Naive thymus-derived CD8-positive, alpha-beta T cell (primary cell): ENCODE measurements at regions not wholly inside any gene's neighbourhood (a gene's known extent, or its start where the extent isn't known, plus 50 kb on each side); places are given as distances from the start of the nearest gene placed in this dataset.

Source experiments
- ATAC-seq, 2 donors: fragments of 150-1000 bp; cut with Tn5 transposase in 1 of 2; sonication (Bioruptor Pico), chemical (Tn5 transposase) in 1 of 2; 1 replicate in 1 of 2; 2 replicates in 1 of 2; pipeline ENCODE4 v1.10.0; 2021; ENCODE audit warnings: mild to moderate bottlenecking in 2 of 2, moderate library complexity in 2 of 2
- POLR2A ChIA-PET: fragments of 350-600 bp; sonication (Branson Sonifier 250); formaldehyde crosslinking; loops from one replicate; lab custom pipeline; 2021; ENCODE audit warnings: antibody characterized with exemption; lab: Charles Lee
- DNase-seq, 10 donors: peaks; one replicate each; pipeline versions ENCODE4 v3.0.0 to v3.0.0-alpha.2; 2020 to 2022
- H3K27ac Mint-ChIP-seq, 10 donors: one replicate each; pipeline ENCODE4 v1.8.0; 2020 to 2022; ENCODE audit warnings: mild to moderate bottlenecking in 10 of 10, mixed read lengths in 10 of 10, moderate library complexity in 4 of 10, inconsistent platforms in 1 of 10
- H3K27me3 Mint-ChIP-seq, 5 donors: one replicate each; pipeline ENCODE4 v1.8.0; 2021 to 2022; ENCODE audit warnings: mixed read lengths in 5 of 5
- H3K36me3 Mint-ChIP-seq, 3 donors: one replicate each; pipeline ENCODE4 v1.8.0; 2020 to 2022; ENCODE audit warnings: mixed read lengths in 3 of 3, mild to moderate bottlenecking in 2 of 3, inconsistent platforms in 1 of 3
- H3K4me1 Mint-ChIP-seq, 4 donors: one replicate each; pipeline ENCODE4 v1.8.0; 2021 to 2022; ENCODE audit warnings: mixed read lengths in 4 of 4
- H3K4me3 Mint-ChIP-seq, 10 donors: one replicate each; pipeline ENCODE4 v1.8.0; 2020 to 2022; ENCODE audit warnings: mild to moderate bottlenecking in 10 of 10, mixed read lengths in 10 of 10, moderate library complexity in 6 of 10, inconsistent platforms in 1 of 10
- H3K9me3 Mint-ChIP-seq, 9 donors: one replicate each; pipeline ENCODE4 v1.8.0; 2020 to 2022; ENCODE audit warnings: mixed read lengths in 9 of 9, mild to moderate bottlenecking in 3 of 9, inconsistent platforms in 1 of 9, moderate library complexity in 1 of 9

GRCh38 chr20:21867353-21867752 is 161.9 kb downstream of the PAX1 start:
- H3K4me1 Mint-ChIP-seq = no peaks in the 10 kb centered on the region
- no peaks in the 10 kb centered on the region for H3K27me3 Mint-ChIP-seq
- H3K36me3 Mint-ChIP-seq = no peaks in the 10 kb centered on the region
- peaks cover 2 to 29% (median 4%) of the 10 kb centered on the region in 9 donors for H3K9me3 Mint-ChIP-seq
- no peak for ATAC-seq
- H3K4me3 Mint-ChIP-seq = no peak overlapping the region
- POLR2A ChIA-PET = no interaction called here
- DNase-seq = no peak
- H3K27ac Mint-ChIP-seq = no peak overlapping the region

- Mint-ChIP-seq H3K4me1 (no peaks in the 10 kb centered on the region), H3K9me3 (peaks cover 4 to 42% (median 13%) of the 10 kb centered on the region in 9 donors), H3K27ac (peak overlapping the region in 1 of 10 donors; percentile 27), H3K4me3 (no peak overlapping the region), H3K36me3 (peaks cover 0 to 3% (median 0%) of the 10 kb centered on the region in 3 donors), H3K27me3 (peaks cover 0 to 3% (median 0%) of the 10 kb centered on the region in 5 donors)
- POLR2A ChIA-PET = no interaction called here
- DNase-seq (no peak), ATAC-seq (no peak)
Observed at GRCh38 chr20:21862956-21863355, 157.5 kb downstream of the PAX1 start.

- Mint-ChIP-seq H3K4me3 (no peak overlapping the region), H3K36me3 (peaks cover 0 to 3% (median 0%) of the 10 kb centered on the region in 3 donors), H3K9me3 (peaks cover 4 to 48% (median 18%) of the 10 kb centered on the region in 9 donors), H3K4me1 (no peaks in the 10 kb centered on the region), H3K27me3 (peaks cover 0 to 3% (median 0%) of the 10 kb centered on the region in 5 donors), H3K27ac (no peak overlapping the region)
- no peak for ATAC-seq
- DNase-seq = peak in 1 of 10 donors; percentile 50
- POLR2A ChIA-PET = no interaction called here
Observed at GRCh38 chr20:21862259-21862946, 156.9 kb downstream of the PAX1 start.

- no peak overlapping the region for H3K4me3 Mint-ChIP-seq
- peaks cover 0 to 20% (median 8%) of the 10 kb centered on the region in 9 donors for H3K9me3 Mint-ChIP-seq
- H3K27ac Mint-ChIP-seq = no peak overlapping the region
- DNase-seq (no peak), ATAC-seq (no peak)
- H3K36me3 Mint-ChIP-seq = no peaks in the 10 kb centered on the region
- POLR2A ChIA-PET = no interaction called here
- H3K27me3 Mint-ChIP-seq = peaks cover 0 to 6% (median 0%) of the 10 kb centered on the region in 5 donors
- H3K4me1 Mint-ChIP-seq = no peaks in the 10 kb centered on the region
Observed at GRCh38 chr20:21840991-21841390, 135.5 kb downstream of the PAX1 start.

- DNase-seq (no peak), ATAC-seq (no peak)
- Mint-ChIP-seq H3K4me1 (no peaks in the 10 kb centered on the region), H3K27ac (no peak overlapping the region), H3K27me3 (peaks cover 0 to 6% (median 0%) of the 10 kb centered on the region in 5 donors), H3K9me3 (peaks cover 0 to 18% (median 6%) of the 10 kb centered on the region in 9 donors), H3K36me3 (no peaks in the 10 kb centered on the region), H3K4me3 (no peak overlapping the region)
- POLR2A ChIA-PET = no interaction called here
Observed at GRCh38 chr20:21839982-21840381, 134.5 kb downstream of the PAX1 start.

- Mint-ChIP-seq H3K4me1 (no peaks in the 10 kb centered on the region), H3K9me3 (peaks cover 0 to 9% (median 0%) of the 10 kb centered on the region in 9 donors), H3K36me3 (no peaks in the 10 kb centered on the region), H3K4me3 (no peak overlapping the region), H3K27ac (no peak overlapping the region), H3K27me3 (peaks cover 0 to 9% (median 0%) of the 10 kb centered on the region in 5 donors)
- no peak for DNase-seq
- ATAC-seq = no peak
- POLR2A ChIA-PET = no interaction called here
Observed at GRCh38 chr20:21836346-21836745, 130.9 kb downstream of the PAX1 start.

GRCh38 chr20:21835042-21835441 is 129.6 kb downstream of the PAX1 start:
- no peak overlapping the region for H3K4me3 Mint-ChIP-seq
- H3K27ac Mint-ChIP-seq = no peak overlapping the region
- peaks cover 0 to 9% (median 0%) of the 10 kb centered on the region in 5 donors for H3K27me3 Mint-ChIP-seq
- H3K36me3 Mint-ChIP-seq = no peaks in the 10 kb centered on the region
- DNase-seq (no peak), ATAC-seq (no peak)
- peaks cover 0 to 9% (median 0%) of the 10 kb centered on the region in 9 donors for H3K9me3 Mint-ChIP-seq
- no peaks in the 10 kb centered on the region for H3K4me1 Mint-ChIP-seq
- POLR2A ChIA-PET = no interaction called here

- H3K36me3 Mint-ChIP-seq = peaks cover 0 to 4% (median 0%) of the 10 kb centered on the region in 3 donors
- peaks cover 0 to 8% (median 1%) of the 10 kb centered on the region in 9 donors for H3K9me3 Mint-ChIP-seq
- ATAC-seq = no peak
- H3K4me3 Mint-ChIP-seq = no peak overlapping the region
- DNase-seq = no peak
- POLR2A ChIA-PET = no interaction called here
- peaks cover 2 to 17% (median 4%) of the 10 kb centered on the region in 5 donors for H3K27me3 Mint-ChIP-seq
- H3K27ac Mint-ChIP-seq = no peak overlapping the region
- H3K4me1 Mint-ChIP-seq = no peaks in the 10 kb centered on the region
Observed at GRCh38 chr20:21832442-21833385, 127.2 kb downstream of the PAX1 start.

- Mint-ChIP-seq H3K9me3 (peaks cover 0 to 7% (median 0%) of the 10 kb centered on the region in 9 donors), H3K4me1 (no peaks in the 10 kb centered on the region), H3K27ac (no peak overlapping the region), H3K27me3 (peaks cover 2 to 13% (median 4%) of the 10 kb centered on the region in 5 donors), H3K36me3 (peaks cover 0 to 4% (median 0%) of the 10 kb centered on the region in 3 donors), H3K4me3 (no peak overlapping the region)
- POLR2A ChIA-PET = no interaction called here
- ATAC-seq (no peak), DNase-seq (no peak)
Observed at GRCh38 chr20:21826976-21827375, 121.5 kb downstream of the PAX1 start.

GRCh38 chr20:21821358-21821757 is 115.9 kb downstream of the PAX1 start:
- no peak overlapping the region for H3K27ac Mint-ChIP-seq
- no peaks in the 10 kb centered on the region for H3K4me1 Mint-ChIP-seq
- H3K4me3 Mint-ChIP-seq = no peak overlapping the region
- DNase-seq = no peak
- no peaks in the 10 kb centered on the region for H3K36me3 Mint-ChIP-seq
- H3K27me3 Mint-ChIP-seq = peaks cover 0 to 1% (median 0%) of the 10 kb centered on the region in 5 donors
- POLR2A ChIA-PET = no interaction called here
- peaks cover 0 to 9% (median 0%) of the 10 kb centered on the region in 9 donors for H3K9me3 Mint-ChIP-seq
- no peak for ATAC-seq

GRCh38 chr20:21820688-21821087 is 115.2 kb downstream of the PAX1 start:
- H3K4me3 Mint-ChIP-seq = no peak overlapping the region
- DNase-seq (no peak), ATAC-seq (no peak)
- peaks cover 0 to 1% (median 0%) of the 10 kb centered on the region in 5 donors for H3K27me3 Mint-ChIP-seq
- H3K4me1 Mint-ChIP-seq = no peaks in the 10 kb centered on the region
- no peaks in the 10 kb centered on the region for H3K36me3 Mint-ChIP-seq
- POLR2A ChIA-PET = no interaction called here
- H3K27ac Mint-ChIP-seq = no peak overlapping the region
- peaks cover 0 to 5% (median 0%) of the 10 kb centered on the region in 9 donors for H3K9me3 Mint-ChIP-seq

- DNase-seq (no peak), ATAC-seq (no peak)
- H3K4me3 Mint-ChIP-seq = no peak overlapping the region
- no peaks in the 10 kb centered on the region for H3K36me3 Mint-ChIP-seq
- peaks cover 0 to 5% (median 0%) of the 10 kb centered on the region in 9 donors for H3K9me3 Mint-ChIP-seq
- POLR2A ChIA-PET = no interaction called here
- H3K27ac Mint-ChIP-seq = no peak overlapping the region
- H3K4me1 Mint-ChIP-seq = no peaks in the 10 kb centered on the region
- H3K27me3 Mint-ChIP-seq = peaks cover 0 to 1% (median 0%) of the 10 kb centered on the region in 5 donors
Observed at GRCh38 chr20:21820045-21820444, 114.6 kb downstream of the PAX1 start.

GRCh38 chr20:21812379-21812778 is 106.9 kb downstream of the PAX1 start:
- Mint-ChIP-seq H3K27ac (no peak overlapping the region), H3K9me3 (peaks cover 0 to 28% (median 2%) of the 10 kb centered on the region in 9 donors), H3K4me1 (peaks cover 0 to 6% (median 3%) of the 10 kb centered on the region in 4 donors), H3K4me3 (no peak overlapping the region), H3K36me3 (peaks cover 0 to 2% (median 0%) of the 10 kb centered on the region in 3 donors), H3K27me3 (peaks cover 0 to 19% (median 4%) of the 10 kb centered on the region in 5 donors)
- ATAC-seq (no peak), DNase-seq (no peak)
- POLR2A ChIA-PET = no interaction called here
